Kidney glomerular epithelial cell (primary cell): ENCODE measurements at regions not wholly inside any gene's neighbourhood (a gene's known extent, or its start where the extent isn't known, plus 50 kb on each side); places are given as distances from the start of the nearest gene placed in this dataset.

Experiments used
- DNase-seq: peaks from one replicate; lab custom pipeline; 2025; lab: John Stamatoyannopoulos, UW

GRCh38 chr6:126747728-126748540, 370.5 kb upstream of the RSPO3 start:
- no peak for DNase-seq

DNA sequence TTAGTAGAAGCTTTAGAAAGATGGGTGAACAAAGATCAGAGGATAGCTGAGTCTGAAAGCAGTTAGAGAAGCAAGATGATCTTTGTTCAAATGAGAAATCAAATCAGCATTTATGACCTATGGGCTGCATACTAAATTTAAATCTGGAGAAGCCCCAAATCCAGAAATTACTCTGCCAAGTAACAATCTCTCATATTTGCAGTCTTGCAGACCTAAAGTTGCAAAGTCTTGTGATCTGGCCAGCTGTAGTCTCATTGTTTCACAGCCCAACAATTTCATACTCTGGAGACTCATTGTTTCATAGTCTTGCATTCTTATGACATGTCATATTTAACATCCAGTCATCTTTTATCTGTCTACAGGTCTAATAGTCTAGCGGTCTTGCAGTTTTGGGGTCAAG, 364.9 kb upstream of the RSPO3 start:
- no peak for DNase-seq

DNA sequence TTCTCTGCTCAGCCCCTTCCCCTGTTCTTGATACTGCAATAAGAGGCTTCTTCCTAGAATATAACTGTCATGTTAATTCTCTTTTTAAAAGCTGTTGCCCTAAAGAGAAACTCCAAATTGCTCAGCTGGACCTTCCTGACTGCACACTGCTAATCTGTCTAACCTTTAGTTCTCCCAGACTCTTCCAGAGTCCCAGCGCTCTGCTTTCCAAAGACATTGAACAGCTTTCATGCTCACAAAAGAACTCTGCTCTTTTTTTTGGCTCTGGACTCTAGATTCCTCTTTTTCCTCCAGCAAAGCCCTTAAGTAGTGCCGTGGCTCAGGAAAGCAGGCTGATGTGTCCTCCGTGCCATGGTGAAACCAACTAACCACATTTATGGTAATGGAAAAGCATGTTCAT, 356.6 kb upstream of the RSPO3 start:
- DNase-seq, result no peak

DNA sequence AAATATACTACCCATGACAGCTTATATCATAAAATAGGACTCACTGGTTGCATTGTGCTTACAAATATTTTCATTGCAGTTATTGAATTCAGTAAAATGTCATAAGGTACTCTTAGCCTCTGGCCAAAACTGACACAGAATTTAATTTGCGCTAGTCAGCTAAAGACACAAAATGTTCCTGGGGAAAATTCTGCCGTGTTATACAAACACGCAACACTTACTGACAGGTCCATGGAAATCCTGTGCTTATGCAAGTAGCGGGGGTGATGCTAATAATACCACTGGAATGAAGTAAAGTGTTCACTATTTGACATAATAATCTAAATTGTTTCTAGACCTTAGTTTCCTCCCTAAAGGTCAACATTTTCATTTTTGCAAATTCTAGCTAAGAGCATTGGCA, 354.4 kb upstream of the RSPO3 start:
- DNase-seq, result no peak

GRCh38 chr6:126764671-126765070, 353.8 kb upstream of the RSPO3 start:
- no peak for DNase-seq

DNA sequence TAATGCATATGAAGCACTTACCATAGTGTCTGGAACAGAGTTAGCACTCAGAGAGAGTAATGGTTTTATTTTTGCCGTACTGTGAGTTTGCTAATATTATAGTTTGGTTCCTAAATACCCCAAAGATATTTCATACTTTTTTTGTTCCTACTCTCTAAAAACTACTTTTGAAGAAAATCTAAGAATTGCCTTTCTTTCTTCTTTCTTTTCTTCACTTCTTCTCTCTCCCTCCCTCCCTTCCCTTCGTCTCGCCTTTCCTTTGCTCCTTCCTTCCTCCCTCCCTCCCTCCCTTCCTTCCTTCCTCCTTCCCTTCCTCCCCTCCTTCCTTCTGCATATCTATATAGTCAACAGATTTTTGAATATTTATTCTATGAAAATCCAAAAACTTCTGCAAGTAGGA, 351.7 kb upstream of the RSPO3 start:
- DNase-seq, result no peak

DNA sequence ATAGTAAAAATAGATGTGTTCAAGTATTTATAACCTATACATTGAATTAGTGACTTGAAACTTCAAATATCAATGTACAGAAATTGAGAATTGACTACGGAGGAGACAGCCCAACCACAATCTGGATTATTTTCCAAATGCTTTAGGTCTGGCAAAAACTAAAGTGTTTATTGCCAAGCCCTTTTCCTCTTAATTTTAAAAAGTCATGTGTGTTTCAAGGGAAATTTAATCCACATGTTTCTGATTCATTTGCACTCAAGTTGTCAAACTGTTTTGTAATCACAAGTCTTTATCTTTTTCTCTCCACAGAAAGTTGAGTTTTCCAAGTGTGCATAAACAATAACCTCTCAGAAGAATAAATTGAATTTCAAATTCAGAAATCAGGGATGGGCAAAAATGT, 350.8 kb upstream of the RSPO3 start:
- DNase-seq, result no peak

- DNase-seq, result no peak
Measured at GRCh38 chr6:126770176-126770575, 348.3 kb upstream of the RSPO3 start.

- DNase-seq, result no peak
Measured at GRCh38 chr6:126773112-126773805, 345.2 kb upstream of the RSPO3 start.

GRCh38 chr6:126779331-126779730, 339.1 kb upstream of the RSPO3 start:
- no peak for DNase-seq

DNA sequence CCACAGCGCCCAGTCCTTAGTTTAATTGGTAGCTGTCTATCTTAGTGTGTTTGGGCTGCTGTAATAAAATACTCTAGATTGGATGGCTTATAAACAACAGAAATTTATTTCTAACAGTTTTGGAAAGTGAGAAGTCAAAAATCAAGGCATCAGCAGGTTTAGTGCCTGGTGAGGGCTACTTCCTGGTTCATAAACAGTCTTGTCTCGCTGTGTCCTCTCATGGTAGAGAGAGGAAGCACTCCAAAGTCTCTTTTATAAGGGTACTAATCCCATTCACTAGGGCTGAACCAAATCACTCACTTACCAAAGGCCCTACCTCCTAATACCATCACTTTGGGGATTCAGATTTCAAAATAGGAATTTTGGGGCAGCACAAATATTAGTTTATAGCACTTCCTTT, 336.9 kb upstream of the RSPO3 start:
- no peak for DNase-seq

- no peak for DNase-seq
Measured at GRCh38 chr6:126784161-126784790, 334.2 kb upstream of the RSPO3 start.

GRCh38 chr6:126786262-126786661, 332.2 kb upstream of the RSPO3 start:
- DNase-seq, result no peak

- DNase-seq, result no peak
Measured at GRCh38 chr6:126787635-126788034, 330.8 kb upstream of the RSPO3 start.

DNA sequence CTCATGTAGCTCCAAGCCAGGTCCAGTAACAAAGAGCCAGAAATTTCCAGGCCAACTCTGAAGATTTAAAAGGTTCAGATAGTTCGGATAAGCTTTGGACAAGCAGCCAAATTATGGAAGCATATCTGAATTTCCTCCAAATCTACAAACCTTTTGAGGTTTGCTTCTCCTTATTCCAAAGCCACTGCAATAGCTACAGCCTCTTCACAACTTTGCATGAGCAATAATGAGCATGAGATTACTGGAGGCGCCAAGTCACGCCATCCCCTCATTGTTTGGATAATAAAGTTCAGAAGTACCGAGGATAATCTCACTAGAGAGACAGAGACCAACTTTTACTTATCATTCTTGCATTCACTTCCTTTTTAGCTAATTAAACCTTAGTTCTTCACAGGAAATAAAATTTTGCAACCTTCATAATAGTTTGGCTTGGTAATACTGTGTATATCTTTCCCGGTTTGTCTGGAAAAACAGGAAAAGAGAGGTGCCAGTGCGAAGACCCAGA, 329.6 kb upstream of the RSPO3 start:
- no peak for DNase-seq

DNA sequence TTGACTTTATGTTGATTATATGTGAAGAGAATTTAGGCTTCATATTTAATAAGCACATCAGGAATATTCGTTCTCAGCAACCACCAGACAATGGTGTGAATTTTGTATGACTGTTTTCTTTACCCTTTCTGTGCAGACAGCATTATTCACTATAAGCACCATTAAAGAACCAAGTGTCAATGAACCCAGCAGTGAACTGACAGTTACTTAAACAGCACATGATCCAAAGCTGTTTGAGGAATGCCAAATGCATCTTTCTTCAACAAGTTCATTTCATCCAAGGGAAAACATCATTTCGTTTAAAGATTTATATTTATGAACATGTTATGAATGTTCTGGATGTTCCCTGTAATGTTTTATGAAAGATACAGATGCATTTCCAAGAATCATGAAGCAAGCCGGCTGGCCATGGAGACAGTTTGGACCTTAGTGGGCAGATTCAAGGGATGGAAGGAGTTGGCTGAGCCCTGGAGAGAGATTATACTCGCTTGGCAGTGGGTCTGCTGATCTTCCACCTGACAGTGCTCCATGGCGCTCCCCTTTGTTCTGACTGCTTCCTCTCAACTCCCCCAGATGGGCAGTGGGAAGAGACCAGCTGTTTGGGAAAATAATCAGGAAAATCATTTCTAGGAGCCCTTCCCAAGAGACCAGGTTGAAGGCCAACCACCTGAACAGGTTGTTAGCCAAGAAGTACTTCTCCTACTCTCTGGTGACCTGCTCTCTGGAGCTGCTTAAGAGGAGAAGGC, 326.0 kb upstream of the RSPO3 start:
- DNase-seq, result no peak

GRCh38 chr6:126795161-126795560, 323.3 kb upstream of the RSPO3 start:
- no peak for DNase-seq

GRCh38 chr6:126797981-126798380, 320.5 kb upstream of the RSPO3 start:
- DNase-seq, result no peak

DNA sequence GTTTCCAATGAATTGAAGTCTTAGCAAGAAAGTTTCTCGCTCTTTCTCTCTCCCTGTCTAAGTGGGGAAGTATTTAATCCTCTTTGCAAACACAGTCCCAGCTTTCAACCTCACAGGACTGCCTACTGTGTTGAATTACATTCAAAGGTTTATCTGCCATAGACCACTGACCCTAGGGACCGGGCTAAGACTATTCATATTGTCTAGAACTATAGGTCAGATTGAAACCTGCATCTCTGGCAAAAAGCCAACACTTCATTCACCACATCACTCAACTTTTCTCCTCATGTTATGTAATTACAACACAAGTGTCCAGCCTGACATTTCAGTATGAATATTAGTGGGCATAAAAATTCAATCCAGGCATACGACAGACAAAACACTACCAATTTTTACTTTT, 314.7 kb upstream of the RSPO3 start:
- no peak for DNase-seq

DNA sequence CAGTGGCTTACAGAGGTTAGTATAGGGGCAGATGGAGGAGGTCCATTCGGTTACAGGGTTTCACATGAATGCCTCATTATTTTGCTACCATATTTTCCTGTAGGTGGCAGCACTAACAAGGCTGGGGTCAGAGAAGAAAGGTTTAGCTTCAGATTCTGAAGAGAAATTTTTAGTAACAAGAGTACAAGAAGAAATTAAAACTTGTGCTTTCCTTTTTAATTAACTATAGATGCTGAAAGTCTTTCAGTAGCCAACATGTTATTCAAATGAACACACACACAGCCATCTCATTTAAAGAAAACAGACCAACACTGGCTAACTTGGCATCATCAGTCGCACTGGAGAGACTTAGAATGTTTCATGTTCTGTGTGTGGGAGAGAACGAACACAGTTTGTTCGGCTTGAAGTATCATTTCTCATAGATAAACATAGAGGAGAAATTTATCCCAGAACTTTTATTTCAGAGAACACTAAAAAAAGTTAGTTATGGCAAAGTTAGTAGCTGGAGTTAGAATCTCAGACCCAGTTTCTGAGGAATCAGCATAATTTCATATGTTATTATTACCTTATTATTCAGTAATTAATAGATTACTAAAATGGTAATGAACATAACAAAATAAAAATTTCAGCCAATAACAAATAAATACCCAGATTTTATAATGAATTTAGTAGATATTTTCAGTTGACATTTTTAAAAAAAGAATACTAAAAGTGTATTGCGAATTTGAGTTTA, 314.0 kb upstream of the RSPO3 start:
- DNase-seq, result peak; percentile 55

DNA sequence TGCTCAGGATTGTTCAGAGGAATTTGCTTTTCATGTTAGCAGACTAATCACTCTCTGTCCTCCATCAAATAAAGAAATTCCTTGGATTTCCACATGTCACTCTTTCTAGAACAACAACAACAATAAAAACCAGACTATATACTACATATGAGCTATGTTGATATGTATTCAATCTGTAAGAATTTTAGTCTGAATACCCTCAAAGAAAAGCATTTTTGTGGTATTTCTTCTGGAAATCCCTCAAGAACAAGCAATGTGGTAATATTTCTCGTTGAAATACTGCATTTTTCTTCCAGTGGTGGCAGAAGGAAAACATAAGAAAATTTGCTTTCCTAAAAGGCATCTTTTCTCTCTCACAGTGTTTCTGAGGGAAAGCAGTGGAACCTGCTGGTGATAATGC, 312.6 kb upstream of the RSPO3 start:
- DNase-seq, result no peak

- no peak for DNase-seq
Measured at GRCh38 chr6:126807876-126808275, 310.6 kb upstream of the RSPO3 start.
